PFSK-1 (cell line): ENCODE measurements at regions not wholly inside any gene's neighbourhood (a gene's known extent, or its start where the extent isn't known, plus 50 kb on each side); places are given as distances from the start of the nearest gene placed in this dataset.

Source experiments
- POLR2AphosphoS5 ChIP-seq: IDR thresholded peaks from 2 replicates; pipeline ENCODE4 v1.6.1; 2012; ENCODE audit warnings: low read depth, mild to moderate bottlenecking, control low read depth, low read length, moderate library complexity
- SIN3A ChIP-seq: IDR thresholded peaks from 2 replicates; pipeline ENCODE4 v1.6.1; 2012; ENCODE audit warnings: mild to moderate bottlenecking, low read length, moderate library complexity, borderline replicate concordance; ENCODE audit not compliant: insufficient read depth
- TAF1 ChIP-seq: IDR thresholded peaks from 2 replicates; pipeline ENCODE4 v1.6.1; 2012; ENCODE audit warnings: low read length, control low read depth, borderline replicate concordance; ENCODE audit not compliant: insufficient read depth

GRCh38 chr2:67566285-67566684, 169.2 kb downstream of the ETAA1 start:
- TF ChIP-seq TAF1 (no peak), SIN3A (no peak), POLR2AphosphoS5 (no peak)
